ENCODE measurements at regions not wholly inside any gene's neighbourhood (a gene's known extent, or its start where the extent isn't known, plus 50 kb on each side); places are given as distances from the start of the nearest gene placed in this dataset.
A peak's percentile ranks its signal among the peaks of the same experiment; 100 is the strongest.

DNA sequence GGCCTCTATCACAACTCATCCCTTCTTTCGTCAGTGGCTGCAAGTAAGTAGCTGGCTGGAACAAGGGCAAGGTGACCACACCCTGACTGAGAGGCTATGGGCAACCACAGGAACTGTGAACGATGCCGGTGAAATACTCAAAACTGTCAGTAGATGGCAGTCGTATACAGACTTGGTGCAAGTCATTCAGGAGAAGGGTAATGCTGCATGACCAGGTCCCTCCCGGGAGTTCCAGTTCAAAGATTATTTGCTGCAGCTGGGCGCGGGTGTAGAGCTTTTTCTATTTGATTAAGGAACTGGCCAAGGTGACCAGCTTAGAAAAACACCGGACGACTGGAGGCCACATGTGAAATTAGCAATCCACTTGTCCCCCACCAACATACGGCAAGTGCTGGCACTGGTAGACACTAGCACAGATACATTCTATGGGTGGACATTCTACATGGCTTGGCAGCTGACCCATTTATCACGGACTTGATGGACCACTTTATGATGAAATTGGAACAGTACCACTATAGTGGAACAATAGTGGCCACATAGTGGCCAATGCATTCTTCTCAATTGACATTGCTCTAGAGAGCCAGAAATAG is 726.6 kb downstream of the TRAM1L1 start:
- no peak overlapping the region for H3K18ac ChIP-seq (ENCODE audit: low read depth in 1 of 2, low read length in 2 of 2)
- no peak overlapping the region for H3K9ac ChIP-seq (ENCODE audit: low read length)
- H3K14ac ChIP-seq (ENCODE audit: low read length in 2 of 2): no peak overlapping the region
- H3K36me3 ChIP-seq (ENCODE audit: control insufficient read depth in 1 of 2, insufficient read depth in 2 of 2, low read depth in 1 of 2, low read length in 2 of 2): no peaks in the 10 kb centered on the region
- H2BK5ac ChIP-seq (ENCODE audit: low read depth, low read length, poor library complexity, severe bottlenecking): no peak overlapping the region
- H2AFZ ChIP-seq (ENCODE audit: low read depth, low read length): no peak overlapping the region
- H2AK5ac ChIP-seq (ENCODE audit: low read length, severe bottlenecking): no peak overlapping the region
- H3K79me1 ChIP-seq (replicated peaks; ENCODE audit: low read length, poor library complexity, severe bottlenecking): no peaks in the 10 kb centered on the region
- H2BK120ac ChIP-seq (ENCODE audit: low read depth, low read length): no peak overlapping the region
- WGBS: 41% methylated on average over 11 of the region's 11 CpGs
- H3K4me2 ChIP-seq (ENCODE audit: low read length, poor library complexity, severe bottlenecking): no peak overlapping the region
- H3K27ac ChIP-seq (ENCODE audit: low read length, poor library complexity, severe bottlenecking): no peak overlapping the region
- H2BK15ac ChIP-seq (ENCODE audit: low read depth, poor library complexity, severe bottlenecking): no peak overlapping the region
- H4K91ac ChIP-seq (ENCODE audit: low read length): no peak overlapping the region
- H3K23ac ChIP-seq (ENCODE audit: low read length in 2 of 2): no peak overlapping the region
- H3K9me3 ChIP-seq (ENCODE audit: control insufficient read depth, low read length): no peaks in the 10 kb centered on the region
- peak; percentile 81 for DNase-seq
- H3K4ac ChIP-seq (ENCODE audit: low read depth in 1 of 2, low read length in 2 of 2): no peak overlapping the region
- no peak overlapping the region for H3K4me3 ChIP-seq (ENCODE audit: insufficient read depth in 1 of 2, low read depth in 1 of 2, low read length in 2 of 2)
- no peaks in the 10 kb centered on the region for H3K27me3 ChIP-seq (ENCODE audit: control insufficient read depth in 1 of 2, insufficient read depth in 1 of 2, low read length in 2 of 2)
- no peak overlapping the region for H2BK12ac ChIP-seq (ENCODE audit: low read length in 2 of 2)
- H3K4me1 ChIP-seq (ENCODE audit: control insufficient read depth, insufficient read depth, low read depth, low read length): no peaks in the 10 kb centered on the region
- H4K8ac ChIP-seq (ENCODE audit: low read length): no peak overlapping the region

DNA sequence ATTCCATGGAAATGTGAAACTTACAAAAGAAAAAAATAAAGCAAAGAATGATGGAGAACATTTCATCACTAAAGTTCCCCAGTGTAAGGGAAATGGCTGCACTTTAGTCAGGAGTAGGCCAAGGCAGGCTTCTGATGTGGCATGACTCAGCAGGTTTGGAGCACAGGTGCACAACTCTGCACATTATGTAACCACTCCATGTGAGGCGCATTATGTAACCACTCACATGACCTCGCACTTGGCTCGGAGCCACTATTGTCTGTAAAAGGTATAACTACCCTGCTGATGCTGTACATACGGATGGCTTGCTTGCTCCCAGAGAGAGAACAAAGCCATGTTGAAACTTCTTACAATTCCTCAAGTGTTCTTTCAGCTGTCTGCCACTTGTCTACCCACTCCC is 727.6 kb downstream of the TRAM1L1 start:
- no peak for DNase-seq
- Histone ChIP-seq H3K18ac (ENCODE audit: low read depth in 1 of 2, low read length in 2 of 2) (peak overlapping the region in 1 of 2 experiments; percentile 5), H2AFZ (ENCODE audit: low read depth, low read length) (no peak overlapping the region), H3K9ac (ENCODE audit: low read length) (no peak overlapping the region), H4K8ac (ENCODE audit: low read length) (no peak overlapping the region), H3K27me3 (ENCODE audit: control insufficient read depth in 1 of 2, insufficient read depth in 1 of 2, low read length in 2 of 2) (no peaks in the 10 kb centered on the region), H2BK12ac (ENCODE audit: low read length in 2 of 2) (no peak overlapping the region), H3K4me3 (ENCODE audit: insufficient read depth in 1 of 2, low read depth in 1 of 2, low read length in 2 of 2) (no peak overlapping the region), H2AK5ac (ENCODE audit: low read length, severe bottlenecking) (no peak overlapping the region), H3K4me2 (ENCODE audit: low read length, poor library complexity, severe bottlenecking) (no peak overlapping the region), H3K23ac (ENCODE audit: low read length in 2 of 2) (no peak overlapping the region), H2BK120ac (ENCODE audit: low read depth, low read length) (no peak overlapping the region), H4K91ac (ENCODE audit: low read length) (no peak overlapping the region), H2BK15ac (ENCODE audit: low read depth, poor library complexity, severe bottlenecking) (no peak overlapping the region), H2BK5ac (ENCODE audit: low read depth, low read length, poor library complexity, severe bottlenecking) (no peak overlapping the region), H3K4ac (ENCODE audit: low read depth in 1 of 2, low read length in 2 of 2) (no peak overlapping the region), H3K36me3 (ENCODE audit: control insufficient read depth in 1 of 2, insufficient read depth in 2 of 2, low read depth in 1 of 2, low read length in 2 of 2) (no peaks in the 10 kb centered on the region), H3K79me1 (replicated peaks; ENCODE audit: low read length, poor library complexity, severe bottlenecking) (no peaks in the 10 kb centered on the region), H3K27ac (ENCODE audit: low read length, poor library complexity, severe bottlenecking) (no peak overlapping the region), H3K9me3 (ENCODE audit: control insufficient read depth, low read length) (no peaks in the 10 kb centered on the region), H3K4me1 (ENCODE audit: control insufficient read depth, insufficient read depth, low read depth, low read length) (no peaks in the 10 kb centered on the region), H3K14ac (ENCODE audit: low read length in 2 of 2) (no peak overlapping the region)
- WGBS: 93% methylated on average over 4 of the region's 4 CpGs

DNA sequence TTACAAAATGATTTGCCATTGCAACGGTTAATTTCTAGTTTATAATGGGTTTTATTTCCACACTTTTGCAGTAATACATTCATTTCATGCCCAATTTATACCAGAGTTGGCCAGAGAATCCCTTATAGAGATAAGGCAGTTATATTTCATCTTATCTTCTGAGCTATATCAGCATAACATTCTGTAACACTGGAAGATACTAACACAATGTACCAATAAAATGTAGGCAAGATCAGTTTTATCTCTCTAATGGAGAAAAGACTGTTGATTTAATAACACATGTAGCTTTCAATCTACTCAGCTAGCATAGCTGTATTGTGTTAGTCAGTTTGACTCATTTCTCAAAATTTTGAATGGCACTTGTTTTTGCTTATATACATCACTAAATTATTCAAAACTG is 738.6 kb downstream of the TRAM1L1 start:
- Histone ChIP-seq H3K27me3 (ENCODE audit: control insufficient read depth in 1 of 2, insufficient read depth in 1 of 2, low read length in 2 of 2) (no peaks in the 10 kb centered on the region), H2BK5ac (ENCODE audit: low read depth, low read length, poor library complexity, severe bottlenecking) (no peak overlapping the region), H3K18ac (ENCODE audit: low read depth in 1 of 2, low read length in 2 of 2) (no peak overlapping the region), H3K23ac (ENCODE audit: low read length in 2 of 2) (no peak overlapping the region), H3K4me3 (ENCODE audit: insufficient read depth in 1 of 2, low read depth in 1 of 2, low read length in 2 of 2) (no peak overlapping the region), H2BK12ac (ENCODE audit: low read length in 2 of 2) (no peak overlapping the region), H2BK120ac (ENCODE audit: low read depth, low read length) (no peak overlapping the region), H3K14ac (ENCODE audit: low read length in 2 of 2) (no peak overlapping the region), H3K36me3 (ENCODE audit: control insufficient read depth in 1 of 2, insufficient read depth in 2 of 2, low read depth in 1 of 2, low read length in 2 of 2) (no peaks in the 10 kb centered on the region), H3K4ac (ENCODE audit: low read depth in 1 of 2, low read length in 2 of 2) (no peak overlapping the region), H3K79me1 (replicated peaks; ENCODE audit: low read length, poor library complexity, severe bottlenecking) (no peaks in the 10 kb centered on the region), H3K4me1 (ENCODE audit: control insufficient read depth, insufficient read depth, low read depth, low read length) (no peaks in the 10 kb centered on the region), H3K4me2 (ENCODE audit: low read length, poor library complexity, severe bottlenecking) (no peak overlapping the region), H4K8ac (ENCODE audit: low read length) (no peak overlapping the region), H3K27ac (ENCODE audit: low read length, poor library complexity, severe bottlenecking) (no peak overlapping the region), H2AK5ac (ENCODE audit: low read length, severe bottlenecking) (no peak overlapping the region), H4K91ac (ENCODE audit: low read length) (no peak overlapping the region), H2AFZ (ENCODE audit: low read depth, low read length) (no peak overlapping the region), H2BK15ac (ENCODE audit: low read depth, poor library complexity, severe bottlenecking) (no peak overlapping the region), H3K9me3 (ENCODE audit: control insufficient read depth, low read length) (no peaks in the 10 kb centered on the region), H3K9ac (ENCODE audit: low read length) (no peak overlapping the region)
- no CpG with 5 or more reads among the region's 1 CpG for WGBS
- no peak for DNase-seq

DNA sequence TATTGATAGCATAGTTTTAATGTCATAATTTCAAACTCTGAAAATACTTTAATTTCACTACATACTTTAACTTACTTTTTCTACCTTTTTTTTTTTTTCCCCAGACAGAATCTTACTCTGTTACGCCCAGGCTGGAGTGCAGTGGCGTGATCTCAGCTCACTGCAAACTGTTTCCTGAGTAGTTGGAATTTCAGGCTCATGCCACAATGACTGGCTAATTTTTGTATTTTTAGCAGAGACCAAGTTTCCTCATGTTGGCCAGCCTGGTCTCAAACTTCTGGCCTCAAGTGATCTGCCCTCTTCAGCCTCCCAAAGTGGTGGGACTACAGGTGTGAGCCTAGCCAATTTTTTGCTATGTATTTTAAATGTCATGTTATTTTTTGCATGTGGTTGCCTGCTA is 741.6 kb downstream of the TRAM1L1 start:
- H3K23ac ChIP-seq (ENCODE audit: low read length in 2 of 2): no peak overlapping the region
- no peak overlapping the region for H4K8ac ChIP-seq (ENCODE audit: low read length)
- H3K27ac ChIP-seq (ENCODE audit: low read length, poor library complexity, severe bottlenecking): no peak overlapping the region
- H3K36me3 ChIP-seq (ENCODE audit: control insufficient read depth in 1 of 2, insufficient read depth in 2 of 2, low read depth in 1 of 2, low read length in 2 of 2): no peaks in the 10 kb centered on the region
- no peak overlapping the region for H3K18ac ChIP-seq (ENCODE audit: low read depth in 1 of 2, low read length in 2 of 2)
- H3K4me3 ChIP-seq (ENCODE audit: insufficient read depth in 1 of 2, low read depth in 1 of 2, low read length in 2 of 2): no peak overlapping the region
- H2BK15ac ChIP-seq (ENCODE audit: low read depth, poor library complexity, severe bottlenecking): no peak overlapping the region
- no peak overlapping the region for H2AFZ ChIP-seq (ENCODE audit: low read depth, low read length)
- H3K4ac ChIP-seq (ENCODE audit: low read depth in 1 of 2, low read length in 2 of 2): no peak overlapping the region
- H4K91ac ChIP-seq (ENCODE audit: low read length): no peak overlapping the region
- no peak overlapping the region for H2BK5ac ChIP-seq (ENCODE audit: low read depth, low read length, poor library complexity, severe bottlenecking)
- H3K79me1 ChIP-seq (replicated peaks; ENCODE audit: low read length, poor library complexity, severe bottlenecking): no peaks in the 10 kb centered on the region
- no peak overlapping the region for H3K14ac ChIP-seq (ENCODE audit: low read length in 2 of 2)
- peak; percentile 11 for DNase-seq
- H2BK12ac ChIP-seq (ENCODE audit: low read length in 2 of 2): no peak overlapping the region
- H3K4me2 ChIP-seq (ENCODE audit: low read length, poor library complexity, severe bottlenecking): no peak overlapping the region
- no peaks in the 10 kb centered on the region for H3K9me3 ChIP-seq (ENCODE audit: control insufficient read depth, low read length)
- H3K9ac ChIP-seq (ENCODE audit: low read length): no peak overlapping the region
- H2BK120ac ChIP-seq (ENCODE audit: low read depth, low read length): no peak overlapping the region
- 81% methylated on average over 2 of the region's 2 CpGs for WGBS
- no peaks in the 10 kb centered on the region for H3K27me3 ChIP-seq (ENCODE audit: control insufficient read depth in 1 of 2, insufficient read depth in 1 of 2, low read length in 2 of 2)
- no peaks in the 10 kb centered on the region for H3K4me1 ChIP-seq (ENCODE audit: control insufficient read depth, insufficient read depth, low read depth, low read length)
- no peak overlapping the region for H2AK5ac ChIP-seq (ENCODE audit: low read length, severe bottlenecking)
